ENCODE measurements at regions not wholly inside any gene's neighbourhood (a gene's known extent, or its start where the extent isn't known, plus 50 kb on each side); places are given as distances from the start of the nearest gene placed in this dataset.

DNA sequence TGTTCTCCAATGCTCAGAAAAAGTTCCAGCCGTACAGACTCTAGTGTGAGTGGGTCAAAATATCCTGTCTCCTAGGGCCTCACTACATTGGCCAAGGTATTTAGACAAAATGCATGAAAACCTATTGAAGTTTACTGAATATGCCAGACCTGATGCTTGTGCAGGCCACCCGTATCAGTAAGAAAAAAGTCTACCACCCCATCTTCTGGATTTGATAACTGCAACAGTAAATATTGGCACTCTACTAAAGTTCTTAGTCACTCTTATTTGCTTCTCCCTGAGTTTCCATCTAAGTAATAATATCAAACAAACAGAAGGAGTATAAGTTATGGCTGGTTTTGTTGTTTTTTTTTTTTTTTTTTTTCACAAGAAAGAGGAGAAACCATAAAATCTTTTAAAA lies 627.7 kb upstream of the KLF4 start:
- no peaks in the 10 kb centered on the region for H3K9me3 ChIP-seq (ENCODE audit: control insufficient read depth, low read length)
- no peak overlapping the region for H3K4me2 ChIP-seq (ENCODE audit: low read length, poor library complexity, severe bottlenecking)
- no peak overlapping the region for H4K8ac ChIP-seq (ENCODE audit: low read length)
- H4K91ac ChIP-seq (ENCODE audit: low read length): no peak overlapping the region
- H3K4me1 ChIP-seq (ENCODE audit: control insufficient read depth, insufficient read depth, low read depth, low read length): no peaks in the 10 kb centered on the region
- H2AFZ ChIP-seq (ENCODE audit: low read depth, low read length): no peak overlapping the region
- H3K4ac ChIP-seq (ENCODE audit: low read depth in 1 of 2, low read length in 2 of 2): no peak overlapping the region
- no peak overlapping the region for H3K27ac ChIP-seq (ENCODE audit: low read length, poor library complexity, severe bottlenecking)
- no peaks in the 10 kb centered on the region for H3K36me3 ChIP-seq (ENCODE audit: control insufficient read depth in 1 of 2, insufficient read depth in 2 of 2, low read depth in 1 of 2, low read length in 2 of 2)
- no peak overlapping the region for H2BK12ac ChIP-seq (ENCODE audit: low read length in 2 of 2)
- H3K27me3 ChIP-seq (ENCODE audit: control insufficient read depth in 1 of 2, insufficient read depth in 1 of 2, low read length in 2 of 2): no peaks in the 10 kb centered on the region
- DNase-seq: no peak
- no peak overlapping the region for H3K4me3 ChIP-seq (ENCODE audit: insufficient read depth in 1 of 2, low read depth in 1 of 2, low read length in 2 of 2)
- H3K14ac ChIP-seq (ENCODE audit: low read length in 2 of 2): no peak overlapping the region
- WGBS: 100% methylated on average over 2 of the region's 2 CpGs
- no peak overlapping the region for H2BK5ac ChIP-seq (ENCODE audit: low read depth, low read length, poor library complexity, severe bottlenecking)
- H2BK120ac ChIP-seq (ENCODE audit: low read depth, low read length): no peak overlapping the region
- H3K18ac ChIP-seq (ENCODE audit: low read depth in 1 of 2, low read length in 2 of 2): no peak overlapping the region
- H3K79me1 ChIP-seq (replicated peaks; ENCODE audit: low read length, poor library complexity, severe bottlenecking): no peaks in the 10 kb centered on the region
- no peak overlapping the region for H2AK5ac ChIP-seq (ENCODE audit: low read length, severe bottlenecking)
- H2BK15ac ChIP-seq (ENCODE audit: low read depth, poor library complexity, severe bottlenecking): no peak overlapping the region
- H3K23ac ChIP-seq (ENCODE audit: low read length in 2 of 2): no peak overlapping the region
- H3K9ac ChIP-seq (ENCODE audit: low read length): no peak overlapping the region

- Histone ChIP-seq H2BK12ac (ENCODE audit: low read length in 2 of 2) (no peak overlapping the region), H3K14ac (ENCODE audit: low read length in 2 of 2) (no peak overlapping the region), H2BK120ac (ENCODE audit: low read depth, low read length) (no peak overlapping the region), H3K36me3 (ENCODE audit: control insufficient read depth in 1 of 2, insufficient read depth in 2 of 2, low read depth in 1 of 2, low read length in 2 of 2) (no peaks in the 10 kb centered on the region), H3K27me3 (ENCODE audit: control insufficient read depth in 1 of 2, insufficient read depth in 1 of 2, low read length in 2 of 2) (no peaks in the 10 kb centered on the region), H2BK5ac (ENCODE audit: low read depth, low read length, poor library complexity, severe bottlenecking) (no peak overlapping the region), H3K9ac (ENCODE audit: low read length) (no peak overlapping the region), H3K23ac (ENCODE audit: low read length in 2 of 2) (no peak overlapping the region), H2AK5ac (ENCODE audit: low read length, severe bottlenecking) (no peak overlapping the region), H2AFZ (ENCODE audit: low read depth, low read length) (no peak overlapping the region), H3K4ac (ENCODE audit: low read depth in 1 of 2, low read length in 2 of 2) (no peak overlapping the region), H2BK15ac (ENCODE audit: low read depth, poor library complexity, severe bottlenecking) (no peak overlapping the region), H3K79me1 (replicated peaks; ENCODE audit: low read length, poor library complexity, severe bottlenecking) (no peaks in the 10 kb centered on the region), H3K4me3 (ENCODE audit: insufficient read depth in 1 of 2, low read depth in 1 of 2, low read length in 2 of 2) (no peak overlapping the region), H4K91ac (ENCODE audit: low read length) (no peak overlapping the region), H3K27ac (ENCODE audit: low read length, poor library complexity, severe bottlenecking) (no peak overlapping the region), H4K8ac (ENCODE audit: low read length) (no peak overlapping the region), H3K18ac (ENCODE audit: low read depth in 1 of 2, low read length in 2 of 2) (no peak overlapping the region), H3K9me3 (ENCODE audit: control insufficient read depth, low read length) (no peaks in the 10 kb centered on the region), H3K4me1 (ENCODE audit: control insufficient read depth, insufficient read depth, low read depth, low read length) (no peaks in the 10 kb centered on the region), H3K4me2 (ENCODE audit: low read length, poor library complexity, severe bottlenecking) (no peak overlapping the region)
- DNase-seq: peak; percentile 3
- 65% methylated on average over 2 of the region's 2 CpGs for WGBS
These were observed 624.0 kb upstream of the KLF4 start for GRCh38 chr9:108113596-108113995.

- no peaks in the 10 kb centered on the region for H3K4me1 ChIP-seq (ENCODE audit: control insufficient read depth, insufficient read depth, low read depth, low read length)
- H4K8ac ChIP-seq (ENCODE audit: low read length): no peak overlapping the region
These were observed 620.5 kb upstream of the KLF4 start for GRCh38 chr9:108109927-108110690.

DNA sequence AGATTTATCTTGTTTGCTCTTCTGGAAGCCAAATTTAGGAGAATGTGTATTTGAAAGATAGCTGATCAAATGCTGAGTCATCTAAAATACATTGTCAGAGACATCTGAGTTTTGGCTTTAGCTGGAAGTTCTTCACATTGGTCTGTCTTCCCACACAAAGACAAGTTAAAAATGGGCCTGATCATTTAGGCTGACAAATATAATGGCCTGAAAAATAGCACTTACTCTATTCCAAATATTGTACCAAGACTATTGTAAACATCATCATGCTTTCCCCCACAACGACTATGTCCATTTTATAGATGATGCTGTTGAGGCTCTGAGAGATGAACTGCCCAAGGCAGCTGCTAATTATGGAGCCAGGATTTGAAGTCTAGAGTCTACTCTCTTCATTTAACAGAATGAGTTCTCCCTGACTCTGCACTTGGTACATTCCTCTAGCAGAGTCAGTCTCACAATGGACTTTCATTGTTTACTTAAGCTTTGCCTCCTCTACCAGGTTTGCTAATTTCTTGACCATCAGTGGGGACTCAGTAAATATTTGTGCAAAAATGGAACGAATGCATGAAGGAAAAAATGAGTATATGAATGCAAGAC lies 619.4 kb upstream of the KLF4 start:
- WGBS: 0% methylated on average over 1 of the region's 2 CpGs
- no peak overlapping the region for H4K8ac ChIP-seq (ENCODE audit: low read length)

More at GRCh38 chr9:108109927-108110690, 620.5 kb upstream of the KLF4 start:
- peak; percentile 2 for DNase-seq
- Histone ChIP-seq H2AFZ (ENCODE audit: low read depth, low read length) (no peak overlapping the region), H4K91ac (ENCODE audit: low read length) (no peak overlapping the region), H2BK5ac (ENCODE audit: low read depth, low read length, poor library complexity, severe bottlenecking) (no peak overlapping the region), H3K79me1 (replicated peaks; ENCODE audit: low read length, poor library complexity, severe bottlenecking) (no peaks in the 10 kb centered on the region), H3K4ac (ENCODE audit: low read depth in 1 of 2, low read length in 2 of 2) (no peak overlapping the region), H3K18ac (ENCODE audit: low read depth in 1 of 2, low read length in 2 of 2) (no peak overlapping the region), H3K9ac (ENCODE audit: low read length) (no peak overlapping the region), H3K14ac (ENCODE audit: low read length in 2 of 2) (no peak overlapping the region), H3K23ac (ENCODE audit: low read length in 2 of 2) (no peak overlapping the region), H2AK5ac (ENCODE audit: low read length, severe bottlenecking) (no peak overlapping the region), H2BK12ac (ENCODE audit: low read length in 2 of 2) (peak overlapping the region in 1 of 2 experiments; percentile 10), H2BK15ac (ENCODE audit: low read depth, poor library complexity, severe bottlenecking) (no peak overlapping the region), H2BK120ac (ENCODE audit: low read depth, low read length) (no peak overlapping the region), H3K4me3 (ENCODE audit: insufficient read depth in 1 of 2, low read depth in 1 of 2, low read length in 2 of 2) (no peak overlapping the region), H3K9me3 (ENCODE audit: control insufficient read depth, low read length) (no peaks in the 10 kb centered on the region), H3K27me3 (ENCODE audit: control insufficient read depth in 1 of 2, insufficient read depth in 1 of 2, low read length in 2 of 2) (no peaks in the 10 kb centered on the region), H3K36me3 (ENCODE audit: control insufficient read depth in 1 of 2, insufficient read depth in 2 of 2, low read depth in 1 of 2, low read length in 2 of 2) (no peaks in the 10 kb centered on the region), H3K27ac (ENCODE audit: low read length, poor library complexity, severe bottlenecking) (no peak overlapping the region), H3K4me2 (ENCODE audit: low read length, poor library complexity, severe bottlenecking) (no peak overlapping the region)
- WGBS: 53% methylated on average over 5 of the region's 5 CpGs

More for the DNA sequence above, 619.4 kb upstream of the KLF4 start:
- DNase-seq: peak; percentile 6
- no peak overlapping the region for H2BK5ac ChIP-seq (ENCODE audit: low read depth, low read length, poor library complexity, severe bottlenecking)
- no peak overlapping the region for H3K14ac ChIP-seq (ENCODE audit: low read length in 2 of 2)
- H3K23ac ChIP-seq (ENCODE audit: low read length in 2 of 2): no peak overlapping the region
- no peak overlapping the region for H3K4ac ChIP-seq (ENCODE audit: low read depth in 1 of 2, low read length in 2 of 2)
- H2BK15ac ChIP-seq (ENCODE audit: low read depth, poor library complexity, severe bottlenecking): no peak overlapping the region
- H2AK5ac ChIP-seq (ENCODE audit: low read length, severe bottlenecking): no peak overlapping the region
- no peak overlapping the region for H4K91ac ChIP-seq (ENCODE audit: low read length)
- H3K36me3 ChIP-seq (ENCODE audit: control insufficient read depth in 1 of 2, insufficient read depth in 2 of 2, low read depth in 1 of 2, low read length in 2 of 2): no peaks in the 10 kb centered on the region
- no peaks in the 10 kb centered on the region for H3K9me3 ChIP-seq (ENCODE audit: control insufficient read depth, low read length)
- no peak overlapping the region for H3K9ac ChIP-seq (ENCODE audit: low read length)
- H2BK12ac ChIP-seq (ENCODE audit: low read length in 2 of 2): no peak overlapping the region
- H3K18ac ChIP-seq (ENCODE audit: low read depth in 1 of 2, low read length in 2 of 2): peak overlapping the region in 1 of 2 experiments; percentile 24
- no peak overlapping the region for H3K4me3 ChIP-seq (ENCODE audit: insufficient read depth in 1 of 2, low read depth in 1 of 2, low read length in 2 of 2)
- no peak overlapping the region for H2AFZ ChIP-seq (ENCODE audit: low read depth, low read length)
- H3K27me3 ChIP-seq (ENCODE audit: control insufficient read depth in 1 of 2, insufficient read depth in 1 of 2, low read length in 2 of 2): no peaks in the 10 kb centered on the region
- no peak overlapping the region for H3K27ac ChIP-seq (ENCODE audit: low read length, poor library complexity, severe bottlenecking)
- H3K79me1 ChIP-seq (replicated peaks; ENCODE audit: low read length, poor library complexity, severe bottlenecking): no peaks in the 10 kb centered on the region
- H2BK120ac ChIP-seq (ENCODE audit: low read depth, low read length): no peak overlapping the region
- H3K4me2 ChIP-seq (ENCODE audit: low read length, poor library complexity, severe bottlenecking): no peak overlapping the region
- no peaks in the 10 kb centered on the region for H3K4me1 ChIP-seq (ENCODE audit: control insufficient read depth, insufficient read depth, low read depth, low read length)
